ENCODE measurements at regions not wholly inside any gene's neighbourhood (a gene's known extent, or its start where the extent isn't known, plus 50 kb on each side); places are given as distances from the start of the nearest gene placed in this dataset.

DNA sequence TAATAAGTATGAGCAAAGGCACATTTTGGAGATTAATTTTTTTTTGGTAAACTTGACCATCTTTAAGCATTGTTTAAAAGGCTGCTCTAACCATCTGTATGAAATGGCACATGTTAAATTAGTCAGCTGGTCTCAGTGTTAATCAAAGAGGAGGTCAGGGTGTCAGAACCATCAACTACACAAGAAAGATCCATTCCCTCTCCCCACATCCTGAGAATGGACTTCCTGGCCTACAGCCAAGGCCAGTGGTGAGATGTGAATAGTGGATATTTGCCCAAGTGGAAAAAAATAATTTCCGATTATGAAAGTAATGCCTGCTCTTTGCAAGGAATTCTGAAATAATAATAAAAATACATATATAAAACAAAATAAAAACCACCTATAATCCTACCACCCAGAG lies 641.7 kb downstream of the NR2F2 start:
- no peak for TF ChIP-seq POLR2A (IDR thresholded peaks at IDR 0.05)
- TF ChIP-seq, protein P1, sequence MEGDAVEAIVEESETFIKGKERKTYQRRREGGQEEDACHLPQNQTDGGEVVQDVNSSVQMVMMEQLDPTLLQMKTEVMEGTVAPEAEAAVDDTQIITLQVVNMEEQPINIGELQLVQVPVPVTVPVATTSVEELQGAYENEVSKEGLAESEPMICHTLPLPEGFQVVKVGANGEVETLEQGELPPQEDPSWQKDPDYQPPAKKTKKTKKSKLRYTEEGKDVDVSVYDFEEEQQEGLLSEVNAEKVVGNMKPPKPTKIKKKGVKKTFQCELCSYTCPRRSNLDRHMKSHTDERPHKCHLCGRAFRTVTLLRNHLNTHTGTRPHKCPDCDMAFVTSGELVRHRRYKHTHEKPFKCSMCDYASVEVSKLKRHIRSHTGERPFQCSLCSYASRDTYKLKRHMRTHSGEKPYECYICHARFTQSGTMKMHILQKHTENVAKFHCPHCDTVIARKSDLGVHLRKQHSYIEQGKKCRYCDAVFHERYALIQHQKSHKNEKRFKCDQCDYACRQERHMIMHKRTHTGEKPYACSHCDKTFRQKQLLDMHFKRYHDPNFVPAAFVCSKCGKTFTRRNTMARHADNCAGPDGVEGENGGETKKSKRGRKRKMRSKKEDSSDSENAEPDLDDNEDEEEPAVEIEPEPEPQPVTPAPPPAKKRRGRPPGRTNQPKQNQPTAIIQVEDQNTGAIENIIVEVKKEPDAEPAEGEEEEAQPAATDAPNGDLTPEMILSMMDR (IDR thresholded peaks at IDR 0.05) = no peak

Data from tibial nerve (tissue), 3 donors.